Endothelial cell of umbilical vein (primary cell): ENCODE measurements at regions not wholly inside any gene's neighbourhood (a gene's known extent, or its start where the extent isn't known, plus 50 kb on each side); places are given as distances from the start of the nearest gene placed in this dataset.
A peak's percentile ranks its signal among the peaks of the same experiment; 100 is the strongest.

Source experiments
- CTCF ChIP-seq, 2 donors: IDR thresholded peaks; 1 replicate in 1 of 2; 2 replicates in 1 of 2; pipeline ENCODE4 v1.5.1; 2011; ENCODE audit warnings: low read length in 2 of 2, mild to moderate bottlenecking in 2 of 2, moderate library complexity in 2 of 2, control low read depth in 1 of 2, inconsistent platforms in 1 of 2, low read depth in 1 of 2; ENCODE audit not compliant: insufficient read depth in 1 of 2; ENCODE audit errors: extremely low read depth in 1 of 2
- EZH2 ChIP-seq: IDR thresholded peaks from 2 replicates; pipeline ENCODE4 v1.6.1; 2012; ENCODE audit warnings: borderline replicate concordance, low read depth, mild to moderate bottlenecking, moderate library complexity, low read length, inconsistent platforms; ENCODE audit not compliant: severe bottlenecking
- FOS ChIP-seq: IDR thresholded peaks from 2 replicates; pipeline ENCODE4 v1.6.1; 2011; ENCODE audit warnings: mild to moderate bottlenecking, low read length, moderate library complexity, borderline replicate concordance; ENCODE audit not compliant: insufficient read depth
- GATA2 ChIP-seq: IDR thresholded peaks from 2 replicates; pipeline ENCODE4 v1.7.0; 2011; ENCODE audit warnings: low read depth, mild to moderate bottlenecking, moderate library complexity, mixed read lengths, low read length; ENCODE audit not compliant: insufficient read length, insufficient read depth
- JUN ChIP-seq: IDR thresholded peaks from 2 replicates; pipeline ENCODE4 v1.6.1; 2011; ENCODE audit warnings: borderline replicate concordance, low read depth; ENCODE audit not compliant: insufficient read length, insufficient read depth
- MYC ChIP-seq: IDR thresholded peaks from one replicate; pipeline ENCODE4 v1.6.1; 2011; ENCODE audit warnings: mild to moderate bottlenecking, low read depth, low read length
- POLR2A ChIP-seq: IDR thresholded peaks from 2 replicates; pipeline ENCODE4 v1.6.1; 2012; ENCODE audit warnings: low read depth, mild to moderate bottlenecking, control low read depth, low read length
- POLR2AphosphoS5 ChIP-seq: IDR thresholded peaks from 2 replicates; pipeline ENCODE4 v1.6.1; 2012; ENCODE audit warnings: low read depth, mild to moderate bottlenecking, control low read depth, low read length, moderate library complexity; ENCODE audit not compliant: insufficient read depth
- TF ChIP-seq, protein P1 (sequence below): IDR thresholded peaks from 2 replicates; pipeline ENCODE4 v1.6.1; 2011; ENCODE audit not compliant: insufficient read depth, insufficient read length

DNA sequence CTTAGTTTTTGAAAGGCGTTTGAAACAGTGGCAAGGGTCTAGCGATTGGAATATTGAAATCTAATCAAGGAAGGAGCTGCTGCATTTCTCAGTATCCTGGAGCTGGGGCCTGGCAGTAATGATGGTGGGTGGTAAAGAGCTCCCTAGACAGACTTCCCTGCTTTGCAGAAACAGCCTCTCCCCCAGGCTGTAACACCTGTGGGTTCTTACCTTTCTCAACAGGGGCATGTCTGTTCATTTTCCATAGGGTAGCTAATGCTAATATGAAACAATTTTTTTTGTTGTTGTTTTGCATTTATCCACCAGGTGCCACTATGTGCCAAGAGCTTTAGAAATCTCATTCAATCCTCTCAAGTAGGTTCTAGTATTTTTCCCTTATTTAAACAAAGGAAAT is 345.5 kb downstream of the REEP3 start:
- TF ChIP-seq CTCF (IDR thresholded peaks at IDR 0.05; ENCODE audit: extremely low read depth in 1 of 2, insufficient read depth in 1 of 2, low read depth in 1 of 2, low read length in 2 of 2) (peak in 1 of 2 donors; percentile 4), MYC (no peak), POLR2A (no peak), POLR2AphosphoS5 (no peak), EZH2 (no peak), JUN (no peak), FOS (no peak), GATA2 (no peak)
- TF ChIP-seq, protein P1, sequence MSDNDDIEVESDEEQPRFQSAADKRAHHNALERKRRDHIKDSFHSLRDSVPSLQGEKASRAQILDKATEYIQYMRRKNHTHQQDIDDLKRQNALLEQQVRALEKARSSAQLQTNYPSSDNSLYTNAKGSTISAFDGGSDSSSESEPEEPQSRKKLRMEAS: no peak
